ENCODE measurements at regions not wholly inside any gene's neighbourhood (a gene's known extent, or its start where the extent isn't known, plus 50 kb on each side); places are given as distances from the start of the nearest gene placed in this dataset.

DNA sequence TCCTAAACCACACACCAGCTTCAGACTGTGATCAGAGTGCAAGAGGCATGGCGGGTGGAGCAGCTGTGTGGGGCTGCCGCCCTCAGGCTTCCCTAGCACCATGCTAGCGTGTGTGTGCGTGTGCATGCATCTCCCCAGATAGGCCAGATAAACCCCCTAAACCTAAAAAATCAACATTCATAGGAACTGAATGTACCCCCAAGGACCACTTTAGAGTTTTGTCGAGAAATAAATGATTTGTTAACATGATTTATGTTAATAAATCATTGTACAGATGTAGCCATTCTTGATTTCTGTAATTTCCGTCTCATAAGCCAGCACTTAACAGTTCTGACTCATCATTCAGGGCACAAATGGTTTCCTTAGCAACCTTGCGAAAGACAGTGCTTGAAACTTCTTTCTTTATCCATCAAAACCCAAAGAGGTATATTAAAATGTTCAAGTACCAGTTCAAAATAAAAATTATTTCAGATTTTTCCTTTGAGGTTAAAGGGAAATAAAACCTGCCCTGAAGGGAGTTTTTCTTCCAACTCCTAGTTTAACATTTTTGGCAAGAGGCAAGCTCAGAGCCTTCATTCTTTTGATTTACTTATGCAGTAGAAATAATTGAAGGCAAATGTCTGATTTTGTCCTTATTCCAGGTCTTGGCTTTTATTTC lies 206.2 kb upstream of the RGS6 start:
- TF ChIP-seq, protein P1, sequence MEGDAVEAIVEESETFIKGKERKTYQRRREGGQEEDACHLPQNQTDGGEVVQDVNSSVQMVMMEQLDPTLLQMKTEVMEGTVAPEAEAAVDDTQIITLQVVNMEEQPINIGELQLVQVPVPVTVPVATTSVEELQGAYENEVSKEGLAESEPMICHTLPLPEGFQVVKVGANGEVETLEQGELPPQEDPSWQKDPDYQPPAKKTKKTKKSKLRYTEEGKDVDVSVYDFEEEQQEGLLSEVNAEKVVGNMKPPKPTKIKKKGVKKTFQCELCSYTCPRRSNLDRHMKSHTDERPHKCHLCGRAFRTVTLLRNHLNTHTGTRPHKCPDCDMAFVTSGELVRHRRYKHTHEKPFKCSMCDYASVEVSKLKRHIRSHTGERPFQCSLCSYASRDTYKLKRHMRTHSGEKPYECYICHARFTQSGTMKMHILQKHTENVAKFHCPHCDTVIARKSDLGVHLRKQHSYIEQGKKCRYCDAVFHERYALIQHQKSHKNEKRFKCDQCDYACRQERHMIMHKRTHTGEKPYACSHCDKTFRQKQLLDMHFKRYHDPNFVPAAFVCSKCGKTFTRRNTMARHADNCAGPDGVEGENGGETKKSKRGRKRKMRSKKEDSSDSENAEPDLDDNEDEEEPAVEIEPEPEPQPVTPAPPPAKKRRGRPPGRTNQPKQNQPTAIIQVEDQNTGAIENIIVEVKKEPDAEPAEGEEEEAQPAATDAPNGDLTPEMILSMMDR (IDR thresholded peaks at IDR 0.05; ENCODE audit: low read depth, low read length), result no peak
- TF ChIP-seq POLR2A (IDR thresholded peaks at IDR 0.05; ENCODE audit: extremely low read depth, insufficient read length), result no peak
- no peak for TF ChIP-seq MYC (IDR thresholded peaks at IDR 0.05; ENCODE audit: low read depth, low read length)
- TF ChIP-seq, protein P2, sequence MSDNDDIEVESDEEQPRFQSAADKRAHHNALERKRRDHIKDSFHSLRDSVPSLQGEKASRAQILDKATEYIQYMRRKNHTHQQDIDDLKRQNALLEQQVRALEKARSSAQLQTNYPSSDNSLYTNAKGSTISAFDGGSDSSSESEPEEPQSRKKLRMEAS (IDR thresholded peaks at IDR 0.05; ENCODE audit: low read depth, low read length), result no peak

Measured in NB4 (cell line).